Right lobe of liver (tissue), 4 donors: ENCODE measurements at regions not wholly inside any gene's neighbourhood (a gene's known extent, or its start where the extent isn't known, plus 50 kb on each side); places are given as distances from the start of the nearest gene placed in this dataset.

ENCODE experiments used
- POLR2A ChIP-seq: fragments of 450-650 bp; IDR thresholded peaks from one replicate; pipeline ENCODE4 v1.6.1; 2017; ENCODE audit warnings: antibody characterized with exemption, mild to moderate bottlenecking
- TF ChIP-seq, protein P1 (sequence below), 4 donors: fragments of 200-600 bp in 3 of 4; fragments of 450-650 bp in 1 of 4; IDR thresholded peaks; one replicate each; pipeline versions ENCODE4 v1.5.1 to v1.8.0; 2016 to 2022; ENCODE audit warnings: antibody characterized with exemption in 4 of 4, mild to moderate bottlenecking in 2 of 4
- donor health status: DM: no; HTN: no; CAD: no.
- donor health status: DM: no; HTN: no; CAD: no.
- donor health status: DM: no; HTN: yes; CAD: no.

DNA sequence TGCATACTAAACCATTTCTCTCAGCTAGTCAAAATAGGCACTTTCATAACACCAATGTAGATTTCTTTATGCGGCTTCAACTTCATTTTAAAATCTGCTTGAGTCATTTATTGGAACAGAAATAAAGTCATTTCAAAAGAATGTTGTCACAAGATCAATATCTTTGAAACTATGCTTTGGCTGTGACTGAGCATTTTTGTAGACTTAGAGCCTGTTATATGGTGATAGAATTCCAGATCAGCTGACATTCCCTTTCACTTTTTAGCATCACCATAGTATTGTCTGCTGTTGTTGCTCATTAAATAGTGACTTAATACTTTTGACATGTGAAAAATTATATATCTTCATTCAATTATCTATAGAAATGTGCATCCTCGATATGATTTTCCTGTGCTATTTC is 279.2 kb upstream of the PRR20A start:
- TF ChIP-seq POLR2A = no peak
- TF ChIP-seq, protein P1, sequence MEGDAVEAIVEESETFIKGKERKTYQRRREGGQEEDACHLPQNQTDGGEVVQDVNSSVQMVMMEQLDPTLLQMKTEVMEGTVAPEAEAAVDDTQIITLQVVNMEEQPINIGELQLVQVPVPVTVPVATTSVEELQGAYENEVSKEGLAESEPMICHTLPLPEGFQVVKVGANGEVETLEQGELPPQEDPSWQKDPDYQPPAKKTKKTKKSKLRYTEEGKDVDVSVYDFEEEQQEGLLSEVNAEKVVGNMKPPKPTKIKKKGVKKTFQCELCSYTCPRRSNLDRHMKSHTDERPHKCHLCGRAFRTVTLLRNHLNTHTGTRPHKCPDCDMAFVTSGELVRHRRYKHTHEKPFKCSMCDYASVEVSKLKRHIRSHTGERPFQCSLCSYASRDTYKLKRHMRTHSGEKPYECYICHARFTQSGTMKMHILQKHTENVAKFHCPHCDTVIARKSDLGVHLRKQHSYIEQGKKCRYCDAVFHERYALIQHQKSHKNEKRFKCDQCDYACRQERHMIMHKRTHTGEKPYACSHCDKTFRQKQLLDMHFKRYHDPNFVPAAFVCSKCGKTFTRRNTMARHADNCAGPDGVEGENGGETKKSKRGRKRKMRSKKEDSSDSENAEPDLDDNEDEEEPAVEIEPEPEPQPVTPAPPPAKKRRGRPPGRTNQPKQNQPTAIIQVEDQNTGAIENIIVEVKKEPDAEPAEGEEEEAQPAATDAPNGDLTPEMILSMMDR (IDR thresholded peaks at IDR 0.05) = no peak
